ENCODE measurements at regions not wholly inside any gene's neighbourhood (a gene's known extent, or its start where the extent isn't known, plus 50 kb on each side); places are given as distances from the start of the nearest gene placed in this dataset.

DNA sequence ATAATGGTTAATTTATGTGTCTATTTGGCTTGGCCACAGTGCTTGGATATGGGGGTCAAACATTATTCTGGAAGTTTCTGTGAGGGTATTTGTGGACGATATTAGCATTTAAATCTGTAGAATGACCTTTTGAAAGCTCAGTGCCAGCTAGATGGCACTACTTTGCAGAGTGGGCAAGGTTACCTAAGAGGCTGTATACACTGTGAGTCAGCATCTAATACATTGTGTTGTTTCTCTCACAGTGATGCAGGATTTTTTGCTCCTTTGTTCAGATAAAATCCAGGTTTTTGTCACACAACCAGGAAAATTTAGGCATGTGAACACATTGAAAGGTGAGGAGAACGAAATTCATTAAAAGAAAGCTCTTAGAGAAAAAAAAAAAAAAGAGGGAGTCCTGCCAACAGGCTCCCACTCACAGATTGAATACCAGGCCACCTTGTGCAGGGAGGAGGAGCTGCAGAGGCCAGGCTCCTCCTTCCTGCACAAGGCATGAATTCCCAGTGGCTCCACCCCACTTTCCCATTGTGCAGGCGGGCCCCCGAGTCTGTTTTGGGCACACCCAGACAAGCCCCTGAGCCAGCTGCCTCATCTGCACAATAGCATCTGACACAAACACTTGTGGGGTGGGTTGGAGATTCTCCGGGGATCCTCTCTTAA, 551.0 kb upstream of the ATXN8OS start:
- no peak overlapping the region for H2AFZ ChIP-seq (ENCODE audit: control insufficient read depth, low read length)
- H3K9me1 ChIP-seq (ENCODE audit: control insufficient read depth, extremely low read depth, insufficient read depth, low read length): no peaks in the 10 kb centered on the region
- H4K20me1 ChIP-seq (ENCODE audit: control insufficient read depth, extremely low read depth, insufficient read depth, low read length): no peaks in the 10 kb centered on the region
- H3K79me2 ChIP-seq (ENCODE audit: control insufficient read depth, insufficient read depth, low read length): no peaks in the 10 kb centered on the region
- no peak overlapping the region for H3K9ac ChIP-seq (ENCODE audit: control insufficient read depth, extremely low read depth, insufficient read depth, low read length)
- no peaks in the 10 kb centered on the region for H3K27me3 ChIP-seq (ENCODE audit: control insufficient read depth, extremely low read depth, insufficient read depth, low read length)
- H3K4me2 ChIP-seq (ENCODE audit: control insufficient read depth, extremely low read depth, insufficient read depth, low read depth, low read length): no peak overlapping the region
- TF ChIP-seq, protein P1, sequence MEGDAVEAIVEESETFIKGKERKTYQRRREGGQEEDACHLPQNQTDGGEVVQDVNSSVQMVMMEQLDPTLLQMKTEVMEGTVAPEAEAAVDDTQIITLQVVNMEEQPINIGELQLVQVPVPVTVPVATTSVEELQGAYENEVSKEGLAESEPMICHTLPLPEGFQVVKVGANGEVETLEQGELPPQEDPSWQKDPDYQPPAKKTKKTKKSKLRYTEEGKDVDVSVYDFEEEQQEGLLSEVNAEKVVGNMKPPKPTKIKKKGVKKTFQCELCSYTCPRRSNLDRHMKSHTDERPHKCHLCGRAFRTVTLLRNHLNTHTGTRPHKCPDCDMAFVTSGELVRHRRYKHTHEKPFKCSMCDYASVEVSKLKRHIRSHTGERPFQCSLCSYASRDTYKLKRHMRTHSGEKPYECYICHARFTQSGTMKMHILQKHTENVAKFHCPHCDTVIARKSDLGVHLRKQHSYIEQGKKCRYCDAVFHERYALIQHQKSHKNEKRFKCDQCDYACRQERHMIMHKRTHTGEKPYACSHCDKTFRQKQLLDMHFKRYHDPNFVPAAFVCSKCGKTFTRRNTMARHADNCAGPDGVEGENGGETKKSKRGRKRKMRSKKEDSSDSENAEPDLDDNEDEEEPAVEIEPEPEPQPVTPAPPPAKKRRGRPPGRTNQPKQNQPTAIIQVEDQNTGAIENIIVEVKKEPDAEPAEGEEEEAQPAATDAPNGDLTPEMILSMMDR (optimal IDR thresholded peaks at IDR 0.05 in 1 of 3, IDR thresholded peaks at IDR 0.05 in 1 of 3, conservative IDR thresholded peaks at IDR 0.05 in 1 of 3; ENCODE audit: extremely low read depth in 1 of 3, insufficient read depth in 2 of 3, low read length in 3 of 3): no peak
- TF ChIP-seq EZH2 (IDR thresholded peaks at IDR 0.05; ENCODE audit: low read length): no peak
- DNase-seq (ENCODE audit: low read depth, low spot score) (no peak), FAIRE-seq (no peak)
- H3K9me3 ChIP-seq (ENCODE audit: control insufficient read depth, low read depth, low read length): peaks cover 2% of the 10 kb centered on the region
- H3K4me3 ChIP-seq (ENCODE audit: control insufficient read depth in 2 of 3, extremely low read depth in 1 of 3, insufficient read depth in 2 of 3, low read depth in 1 of 3, low read length in 3 of 3): no peak overlapping the region
- H3K36me3 ChIP-seq (ENCODE audit: control insufficient read depth in 2 of 2, extremely low read depth in 1 of 2, insufficient read depth in 2 of 2, low read length in 2 of 2): no peaks in the 10 kb centered on the region
- H3K4me1 ChIP-seq (ENCODE audit: control insufficient read depth, extremely low read depth, insufficient read depth, low read length): no peaks in the 10 kb centered on the region
- H3K27ac ChIP-seq (ENCODE audit: control insufficient read depth, insufficient read depth, low read length): no peak overlapping the region
- dilution Hi-C loops (cut with MboI; ENCODE audit: extremely low pct_ligation_motif_present, low sequenced_read_pairs): no loop called here

DNA sequence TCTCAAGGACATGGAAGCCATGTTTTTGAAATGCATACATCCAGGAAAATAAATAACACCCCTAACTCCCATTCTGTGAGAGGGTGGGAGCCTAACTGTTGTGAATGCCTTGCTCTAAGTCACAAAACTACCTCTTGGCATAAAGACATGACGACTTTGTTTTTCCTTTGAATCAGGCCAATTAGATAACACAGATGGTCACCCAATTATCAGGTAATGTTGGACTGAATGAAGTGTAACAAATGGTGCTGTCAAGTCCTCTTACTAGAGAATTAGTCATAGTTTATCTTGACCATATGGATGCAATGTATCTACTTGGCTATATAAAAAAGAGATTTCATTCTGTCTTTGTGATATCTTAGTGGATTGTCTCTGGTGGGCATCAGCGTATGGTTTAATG, 553.6 kb upstream of the ATXN8OS start:
- no peak for FAIRE-seq
- H2AFZ ChIP-seq (ENCODE audit: control insufficient read depth, low read length): no peak overlapping the region
- no peak overlapping the region for H3K9ac ChIP-seq (ENCODE audit: control insufficient read depth, extremely low read depth, insufficient read depth, low read length)
- H3K4me2 ChIP-seq (ENCODE audit: control insufficient read depth, extremely low read depth, insufficient read depth, low read depth, low read length): no peak overlapping the region
- no peaks in the 10 kb centered on the region for H3K9me1 ChIP-seq (ENCODE audit: control insufficient read depth, extremely low read depth, insufficient read depth, low read length)
- no peaks in the 10 kb centered on the region for H3K4me1 ChIP-seq (ENCODE audit: control insufficient read depth, extremely low read depth, insufficient read depth, low read length)
- no peak overlapping the region for H3K4me3 ChIP-seq (ENCODE audit: control insufficient read depth in 2 of 3, extremely low read depth in 1 of 3, insufficient read depth in 2 of 3, low read depth in 1 of 3, low read length in 3 of 3)
- TF ChIP-seq, protein P1 (optimal IDR thresholded peaks at IDR 0.05 in 1 of 3, IDR thresholded peaks at IDR 0.05 in 1 of 3, conservative IDR thresholded peaks at IDR 0.05 in 1 of 3; ENCODE audit: extremely low read depth in 1 of 3, insufficient read depth in 2 of 3, low read length in 3 of 3): no peak
- TF ChIP-seq EZH2 (IDR thresholded peaks at IDR 0.05; ENCODE audit: low read length): no peak
- H3K27ac ChIP-seq (ENCODE audit: control insufficient read depth, insufficient read depth, low read length): no peak overlapping the region
- H4K20me1 ChIP-seq (ENCODE audit: control insufficient read depth, extremely low read depth, insufficient read depth, low read length): no peaks in the 10 kb centered on the region
- H3K36me3 ChIP-seq (ENCODE audit: control insufficient read depth in 2 of 2, extremely low read depth in 1 of 2, insufficient read depth in 2 of 2, low read length in 2 of 2): no peaks in the 10 kb centered on the region
- no peaks in the 10 kb centered on the region for H3K27me3 ChIP-seq (ENCODE audit: control insufficient read depth, extremely low read depth, insufficient read depth, low read length)
- no peak for DNase-seq (ENCODE audit: low read depth, low spot score)
- dilution Hi-C loops (cut with MboI; ENCODE audit: extremely low pct_ligation_motif_present, low sequenced_read_pairs): no loop called here
- no peaks in the 10 kb centered on the region for H3K79me2 ChIP-seq (ENCODE audit: control insufficient read depth, insufficient read depth, low read length)
- peaks cover 2% of the 10 kb centered on the region for H3K9me3 ChIP-seq (ENCODE audit: control insufficient read depth, low read depth, low read length)

Data from keratinocyte (primary cell).